GM23248 (cell line): ENCODE measurements at regions not wholly inside any gene's neighbourhood (a gene's known extent, or its start where the extent isn't known, plus 50 kb on each side); places are given as distances from the start of the nearest gene placed in this dataset.

ENCODE experiments used
- DNase-seq: peaks from one replicate; pipeline ENCODE4 v3.0.0-alpha.2; 2015
- H2AFZ ChIP-seq: fragments of 200-600 bp; sonication (generic); 2 replicates; pipeline ENCODE4 v1.6.1; 2016; ENCODE audit warnings: antibody characterized with exemption
- H3F3A ChIP-seq: fragments of 200-600 bp; sonication (generic); 2 replicates; pipeline ENCODE4 v1.6.1; 2016; ENCODE audit warnings: mild to moderate bottlenecking, antibody characterized with exemption, mixed run types; ENCODE audit not compliant: insufficient read depth
- H3K27ac ChIP-seq: fragments of 200-600 bp; sonication (generic); 2 replicates; pipeline ENCODE4 v1.5.1; 2016; ENCODE audit warnings: mild to moderate bottlenecking
- H3K27me3 ChIP-seq: fragments of 200-600 bp; sonication (generic); replicated peaks from 2 replicates; pipeline ENCODE4 v1.6.1; 2016; ENCODE audit warnings: mild to moderate bottlenecking; ENCODE audit not compliant: insufficient read depth
- H3K36me3 ChIP-seq: fragments of 200-600 bp; sonication (generic); 2 replicates; pipeline ENCODE4 v1.6.1; 2016; ENCODE audit warnings: low read depth, mild to moderate bottlenecking
- H3K4me1 ChIP-seq: fragments of 200-600 bp; sonication (generic); 2 replicates; pipeline ENCODE4 v1.6.1; 2016; ENCODE audit warnings: mild to moderate bottlenecking; ENCODE audit not compliant: insufficient read depth
- H3K4me2 ChIP-seq: fragments of 200-600 bp; sonication (generic); one replicate; pipeline ENCODE4 v1.6.1; 2016; ENCODE audit warnings: mild to moderate bottlenecking; ENCODE audit not compliant: unreplicated experiment
- H3K4me3 ChIP-seq: fragments of 200-600 bp; sonication (generic); 2 replicates; pipeline ENCODE4 v1.5.1; 2016; ENCODE audit warnings: mild to moderate bottlenecking
- H3K79me2 ChIP-seq: fragments of 200-600 bp; sonication (generic); 2 replicates; pipeline ENCODE4 v1.6.1; 2016; ENCODE audit warnings: mild to moderate bottlenecking; ENCODE audit not compliant: insufficient read depth
- H3K9ac ChIP-seq: fragments of 200-600 bp; sonication (generic); 2 replicates; pipeline ENCODE4 v1.6.1; 2016; ENCODE audit warnings: mild to moderate bottlenecking
- H3K9me2 ChIP-seq: fragments of 200-600 bp; sonication (generic); 2 replicates; pipeline ENCODE4 v1.6.1; 2016; ENCODE audit warnings: mixed run types, mild to moderate bottlenecking, moderate library complexity; ENCODE audit not compliant: insufficient read depth
- H3K9me3 ChIP-seq: fragments of 200-600 bp; sonication (generic); one replicate; pipeline ENCODE4 v1.6.1; 2017; ENCODE audit warnings: low read depth
- H4K20me1 ChIP-seq: fragments of 200-600 bp; sonication (generic); 2 replicates; pipeline ENCODE4 v1.6.0; 2016; ENCODE audit not compliant: insufficient read depth
- EZH2 ChIP-seq: fragments of 200-600 bp; sonication (generic); IDR thresholded peaks from 2 replicates; pipeline ENCODE4 v1.6.1; 2018; ENCODE audit warnings: antibody characterized with exemption, mild to moderate bottlenecking; ENCODE audit not compliant: insufficient read depth, poor library complexity, severe bottlenecking
- EZH2phosphoT487 ChIP-seq: fragments of 200-600 bp; sonication (generic); IDR thresholded peaks from 2 replicates; pipeline ENCODE4 v1.6.1; 2018; ENCODE audit warnings: antibody characterized with exemption, moderate library complexity, mild to moderate bottlenecking, low read depth; ENCODE audit not compliant: insufficient read depth
- WGBS, 2 experiments: methylation state at CpG; one replicate each; pipeline ENCODE4 v1.1.6; 2015 to 2017; ENCODE audit warnings: low lambda C conversion rate in 2 of 2, low coverage in 1 of 2; ENCODE audit errors: missing lambda C conversion rate in 2 of 2; 5-methylcytosine and 5-hydroxymethylcytosine counted together
- in situ Hi-C: fragments of 300-500 bp; cut with MboI; formaldehyde crosslinking; loops from 2 replicates; pipeline ENCODE4 v1.15.0; 2020

DNA sequence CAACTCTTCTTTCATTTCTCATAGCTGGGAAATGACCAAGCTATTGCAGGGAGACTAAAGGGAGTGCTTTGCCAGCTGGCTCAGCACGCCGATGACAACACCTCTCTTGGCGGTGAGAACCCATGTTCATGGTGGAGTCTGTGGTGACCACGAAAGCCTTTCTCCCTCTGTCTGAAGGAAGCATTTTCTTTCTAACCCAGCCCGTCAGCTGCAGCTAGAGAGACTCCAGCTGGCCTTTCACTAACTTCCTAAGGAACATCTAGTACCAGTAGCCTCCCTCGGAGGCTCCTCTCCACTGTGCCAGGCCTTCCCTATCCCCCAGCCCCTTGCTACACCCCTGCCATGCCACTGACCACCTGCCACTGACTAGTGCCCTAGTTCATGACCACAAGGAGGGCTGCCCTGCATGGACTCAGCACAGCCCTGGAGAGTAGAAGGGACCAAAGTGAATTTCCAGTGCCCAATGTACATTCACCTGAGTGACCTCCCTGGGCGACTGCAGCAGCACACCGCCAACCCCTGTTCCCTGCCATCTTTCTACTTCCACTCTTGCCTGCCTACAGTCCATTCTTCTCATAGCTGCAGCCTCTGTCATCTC is 81.3 kb downstream of the CBLN1 start:
- H3F3A ChIP-seq: no peaks in the 10 kb centered on the region
- H3K79me2 ChIP-seq: no peaks in the 10 kb centered on the region
- no peak overlapping the region for H2AFZ ChIP-seq
- H4K20me1 ChIP-seq: no peaks in the 10 kb centered on the region
- no peak overlapping the region for H3K4me3 ChIP-seq
- in situ Hi-C loops: no loop called here
- TF ChIP-seq EZH2 (no peak), EZH2phosphoT487 (no peak)
- H3K4me2 ChIP-seq: no peak overlapping the region
- H3K4me1 ChIP-seq: no peaks in the 10 kb centered on the region
- H3K27me3 ChIP-seq: no peaks in the 10 kb centered on the region
- H3K9me2 ChIP-seq: no peaks in the 10 kb centered on the region
- H3K27ac ChIP-seq: no peak overlapping the region
- H3K9me3 ChIP-seq: no peaks in the 10 kb centered on the region
- H3K9ac ChIP-seq: no peak overlapping the region
- WGBS, 2 experiments: 36 to 44% methylated on average over 8 of the region's 8 CpGs
- H3K36me3 ChIP-seq: no peaks in the 10 kb centered on the region
- no peak for DNase-seq

DNA sequence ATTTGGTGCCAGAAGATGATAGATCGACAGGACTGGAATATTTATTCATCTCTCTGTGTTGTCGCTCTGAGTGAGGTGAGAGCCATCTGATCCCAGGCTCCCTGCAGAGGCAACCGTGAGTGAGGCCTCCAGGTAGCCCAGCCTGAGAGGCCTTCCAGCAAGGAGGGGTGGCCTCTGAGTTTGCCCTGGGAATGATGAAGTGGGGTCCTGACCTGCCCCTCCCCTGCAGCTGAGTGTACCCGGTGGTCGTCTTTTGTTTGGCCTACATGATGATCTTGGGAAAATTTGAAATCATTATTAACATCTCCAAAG is 86.4 kb downstream of the CBLN1 start:
- H2AFZ ChIP-seq: no peak overlapping the region
- in situ Hi-C loops: no loop called here
- no peaks in the 10 kb centered on the region for H3K9me3 ChIP-seq
- no peaks in the 10 kb centered on the region for H3K4me1 ChIP-seq
- no peaks in the 10 kb centered on the region for H3K9me2 ChIP-seq
- no peak overlapping the region for H3K27ac ChIP-seq
- H3K4me2 ChIP-seq: no peak overlapping the region
- no peak overlapping the region for H3K4me3 ChIP-seq
- no peaks in the 10 kb centered on the region for H3F3A ChIP-seq
- 13 to 15% methylated on average over 5 of the region's 5 CpGs for WGBS, 2 experiments
- H3K9ac ChIP-seq: no peak overlapping the region
- no peaks in the 10 kb centered on the region for H4K20me1 ChIP-seq
- no peaks in the 10 kb centered on the region for H3K79me2 ChIP-seq
- TF ChIP-seq EZH2 (no peak), EZH2phosphoT487 (no peak)
- no peak for DNase-seq
- no peaks in the 10 kb centered on the region for H3K27me3 ChIP-seq
- H3K36me3 ChIP-seq: no peaks in the 10 kb centered on the region

DNA sequence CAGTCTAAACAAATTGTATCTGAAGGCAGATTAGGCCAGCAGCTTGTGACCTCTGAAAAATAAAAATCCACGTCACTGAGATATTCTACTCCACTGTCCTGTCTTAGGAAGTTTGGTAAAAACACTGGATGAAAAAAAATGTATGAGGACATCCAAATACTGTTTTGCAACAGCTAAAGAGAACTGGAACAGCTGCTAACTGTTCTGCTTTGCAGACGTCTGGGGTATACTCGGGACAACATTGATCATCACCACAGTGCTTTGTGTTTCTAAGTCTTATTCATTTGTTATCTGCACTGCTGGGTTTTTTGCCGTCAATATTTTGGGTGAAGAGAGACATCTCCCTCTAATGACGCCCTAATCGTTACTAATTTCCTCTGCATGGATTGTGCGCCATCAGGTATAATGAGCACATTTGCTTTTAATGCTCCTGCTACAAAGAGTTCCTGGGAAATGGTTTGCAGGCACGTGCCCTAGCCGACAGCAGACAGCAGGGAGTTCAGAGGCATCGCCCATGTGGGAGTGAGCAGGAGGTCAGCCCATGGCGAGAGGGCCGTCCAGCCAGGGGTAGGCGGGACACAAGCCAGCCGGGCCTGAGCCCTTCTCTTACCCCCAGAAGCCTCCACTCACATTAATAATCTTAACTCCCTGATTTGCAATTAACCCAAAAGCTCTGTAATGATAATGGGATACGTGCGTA is 87.0 kb downstream of the CBLN1 start:
- Histone ChIP-seq H3K27me3 (no peaks in the 10 kb centered on the region), H4K20me1 (no peaks in the 10 kb centered on the region), H3K4me3 (no peak overlapping the region), H3K9ac (no peak overlapping the region), H3K9me3 (no peaks in the 10 kb centered on the region), H3K4me1 (no peaks in the 10 kb centered on the region), H2AFZ (no peak overlapping the region), H3K27ac (no peak overlapping the region), H3K4me2 (no peak overlapping the region), H3K79me2 (no peaks in the 10 kb centered on the region), H3K36me3 (no peaks in the 10 kb centered on the region), H3F3A (no peaks in the 10 kb centered on the region), H3K9me2 (no peaks in the 10 kb centered on the region)
- no peak for DNase-seq
- in situ Hi-C loops: no loop called here
- 5% methylated on average over 16 of the region's 16 CpGs for WGBS, 2 experiments
- TF ChIP-seq EZH2phosphoT487 (no peak), EZH2 (no peak)

- Histone ChIP-seq H3K27ac (no peak overlapping the region), H3F3A (no peaks in the 10 kb centered on the region), H3K4me3 (no peak overlapping the region), H3K27me3 (no peaks in the 10 kb centered on the region), H4K20me1 (no peaks in the 10 kb centered on the region), H3K4me2 (no peak overlapping the region), H3K79me2 (no peaks in the 10 kb centered on the region), H3K36me3 (no peaks in the 10 kb centered on the region), H3K4me1 (no peaks in the 10 kb centered on the region), H2AFZ (no peak overlapping the region), H3K9ac (no peak overlapping the region), H3K9me3 (no peaks in the 10 kb centered on the region), H3K9me2 (no peaks in the 10 kb centered on the region)
- WGBS, 2 experiments: 5 to 8% methylated on average over 2 of the region's 2 CpGs
- TF ChIP-seq EZH2 (no peak), EZH2phosphoT487 (no peak)
- in situ Hi-C loops: no loop called here
- no peak for DNase-seq
Measured at GRCh38 chr16:49193596-49193995, 88.0 kb downstream of the CBLN1 start.
